WTC11 (cell line): ENCODE measurements at regions not wholly inside any gene's neighbourhood (a gene's known extent, or its start where the extent isn't known, plus 50 kb on each side); places are given as distances from the start of the nearest gene placed in this dataset.

ENCODE experiments used
- ATAC-seq: fragments of 200-7000 bp; cut with Tn5 transposase; 2 replicates; pipeline ENCODE4 v1.10.0; 2021; ENCODE audit warnings: mild to moderate bottlenecking, moderate library complexity
- CTCF ChIA-PET: fragments of 300-600 bp; sonication (Branson Sonifier 250); formaldehyde crosslinking; loops from one replicate; lab custom pipeline; 2021; ENCODE audit warnings: antibody characterized with exemption; lab: Charles Lee
- POLR2A ChIA-PET: fragments of 350-600 bp; sonication (Branson Sonifier 250); formaldehyde crosslinking; loops from one replicate; lab custom pipeline; 2021; ENCODE audit warnings: antibody characterized with exemption; lab: Charles Lee
- DNase-seq: peaks from one replicate; pipeline ENCODE4 v3.0.0; 2021; ENCODE audit warnings: low spot score
- H3K27ac Mint-ChIP-seq: 2 replicates; pipeline ENCODE4 v1.8.0; 2021; ENCODE audit warnings: mixed read lengths
- H3K27me3 Mint-ChIP-seq: 2 replicates; pipeline ENCODE4 v1.8.0; 2021; ENCODE audit warnings: low read depth, mild to moderate bottlenecking, moderate library complexity, mixed read lengths
- H3K36me3 Mint-ChIP-seq: 2 replicates; pipeline ENCODE4 v1.8.0; 2021; ENCODE audit warnings: mixed read lengths
- H3K4me1 Mint-ChIP-seq: 2 replicates; pipeline ENCODE4 v1.8.0; 2022; ENCODE audit warnings: mixed read lengths
- H3K4me3 Mint-ChIP-seq: 2 replicates; pipeline ENCODE4 v1.8.0; 2021; ENCODE audit warnings: mild to moderate bottlenecking, moderate library complexity, mixed read lengths
- H3K9me3 Mint-ChIP-seq: 2 replicates; pipeline ENCODE4 v1.8.0; 2021; ENCODE audit warnings: mixed read lengths
- AR ChIP-seq: fragments of 250-450 bp; sonication (Bioruptor Pico); IDR thresholded peaks from 2 replicates; pipeline ENCODE4 v1.9.0; 2021; ENCODE audit warnings: mild to moderate bottlenecking
- CBFB ChIP-seq: sonication (generic); formaldehyde crosslinking; IDR thresholded peaks from 2 replicates; pipeline ENCODE4 v1.8.1; 2022; ENCODE audit warnings: mild to moderate bottlenecking, low read depth, missing genetic modification reagents
- E2F4 ChIP-seq: sonication (generic); formaldehyde crosslinking; IDR thresholded peaks from 2 replicates; pipeline ENCODE4 v1.8.1; 2022; ENCODE audit warnings: low read depth, mild to moderate bottlenecking, moderate library complexity, missing genetic modification reagents, borderline replicate concordance
- EMX1 ChIP-seq: fragments of 250-450 bp; sonication (Bioruptor Pico); IDR thresholded peaks from 2 replicates; pipeline ENCODE4 v1.8.0; 2021; ENCODE audit warnings: mild to moderate bottlenecking
- GTF2I ChIP-seq: fragments of 250-450 bp; sonication (Bioruptor Pico); conservative IDR thresholded peaks from 2 replicates; pipeline ENCODE4 v1.4.0; 2021; ENCODE audit warnings: mild to moderate bottlenecking
- IRF2 ChIP-seq: sonication (generic); formaldehyde crosslinking; IDR thresholded peaks from 2 replicates; pipeline ENCODE4 v1.8.0; 2022; ENCODE audit warnings: low read depth, missing genetic modification reagents, borderline replicate concordance
- KAT7 ChIP-seq: sonication (generic); formaldehyde crosslinking; IDR thresholded peaks from 2 replicates; pipeline ENCODE4 v1.8.1; 2023; ENCODE audit warnings: missing genetic modification reagents, mild to moderate bottlenecking, borderline replicate concordance
- MAX ChIP-seq: sonication (generic); formaldehyde crosslinking; IDR thresholded peaks from 2 replicates; pipeline ENCODE4 v1.8.0; 2022; ENCODE audit warnings: mild to moderate bottlenecking, missing genetic modification reagents
- NFE2L1 ChIP-seq: sonication (generic); formaldehyde crosslinking; IDR thresholded peaks from 2 replicates; pipeline ENCODE4 v1.8.1; 2023; ENCODE audit warnings: missing genetic modification reagents
- OVOL2 ChIP-seq: fragments of 250-450 bp; sonication (Bioruptor Pico); IDR thresholded peaks from 2 replicates; pipeline ENCODE4 v1.9.0; 2021; ENCODE audit warnings: mild to moderate bottlenecking, borderline replicate concordance
- STAT6 ChIP-seq: sonication (generic); formaldehyde crosslinking; conservative IDR thresholded peaks from 2 replicates; pipeline ENCODE4 v1.8.1; 2023; ENCODE audit warnings: mild to moderate bottlenecking, low read depth, missing genetic modification reagents, moderate library complexity
- TCF7 ChIP-seq: sonication (generic); formaldehyde crosslinking; IDR thresholded peaks from 2 replicates; pipeline ENCODE4 v1.8.0; 2022; ENCODE audit warnings: mild to moderate bottlenecking, low read depth, missing genetic modification reagents, moderate library complexity
- TEAD4 ChIP-seq: sonication (generic); formaldehyde crosslinking; IDR thresholded peaks from 2 replicates; pipeline ENCODE4 v1.8.0; 2022; ENCODE audit warnings: mild to moderate bottlenecking, missing genetic modification reagents
- ZNF671 ChIP-seq: fragments of 250-450 bp; sonication (Bioruptor Pico); IDR thresholded peaks from 2 replicates; pipeline ENCODE4 v1.8.0; 2021; ENCODE audit warnings: mild to moderate bottlenecking
- TF ChIP-seq, protein P1 (sequence below): fragments of 250-450 bp; sonication (Bioruptor Pico); IDR thresholded peaks from 2 replicates; pipeline ENCODE4 v1.8.0; 2021; ENCODE audit warnings: mild to moderate bottlenecking
- TF ChIP-seq, protein P2 (sequence below): fragments of 200-600 bp; IDR thresholded peaks from 2 replicates; pipeline ENCODE4 v1.8.0; 2022; ENCODE audit warnings: antibody characterized with exemption
- TF ChIP-seq, protein P3 (sequence below): sonication (generic); formaldehyde crosslinking; IDR thresholded peaks from 2 replicates; pipeline ENCODE4 v1.8.1; 2023; ENCODE audit warnings: mild to moderate bottlenecking, missing genetic modification reagents
- TF ChIP-seq, protein P4 (sequence below): fragments of 250-450 bp; sonication (Bioruptor Pico); conservative IDR thresholded peaks from 2 replicates; pipeline ENCODE4 v1.9.0; 2021; ENCODE audit warnings: mild to moderate bottlenecking

DNA sequence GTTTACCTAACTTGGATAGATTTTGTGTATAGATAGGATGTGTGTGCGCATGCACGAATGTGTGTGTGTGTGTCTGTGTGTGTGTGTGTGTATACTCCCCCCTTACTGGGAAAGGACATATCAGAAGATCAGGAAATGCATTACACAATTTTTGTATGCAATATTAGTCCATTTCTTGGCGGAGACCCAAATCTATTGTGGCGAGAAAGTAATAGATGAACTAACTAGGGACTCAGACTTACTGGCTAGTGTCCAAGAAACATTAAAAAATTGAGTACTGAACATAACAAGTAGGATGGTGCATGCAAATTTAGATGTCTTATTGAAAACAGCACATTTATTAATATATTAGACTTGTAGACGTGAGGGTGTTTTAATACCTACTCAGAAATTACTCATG lies 1036.5 kb upstream of the FANCL start (continued):
- TF ChIP-seq, protein P1, sequence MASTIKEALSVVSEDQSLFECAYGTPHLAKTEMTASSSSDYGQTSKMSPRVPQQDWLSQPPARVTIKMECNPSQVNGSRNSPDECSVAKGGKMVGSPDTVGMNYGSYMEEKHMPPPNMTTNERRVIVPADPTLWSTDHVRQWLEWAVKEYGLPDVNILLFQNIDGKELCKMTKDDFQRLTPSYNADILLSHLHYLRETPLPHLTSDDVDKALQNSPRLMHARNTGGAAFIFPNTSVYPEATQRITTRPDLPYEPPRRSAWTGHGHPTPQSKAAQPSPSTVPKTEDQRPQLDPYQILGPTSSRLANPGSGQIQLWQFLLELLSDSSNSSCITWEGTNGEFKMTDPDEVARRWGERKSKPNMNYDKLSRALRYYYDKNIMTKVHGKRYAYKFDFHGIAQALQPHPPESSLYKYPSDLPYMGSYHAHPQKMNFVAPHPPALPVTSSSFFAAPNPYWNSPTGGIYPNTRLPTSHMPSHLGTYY (CRISPR knock-in tag), result no peak
- TF ChIP-seq AR (CRISPR knock-in tag) (no peak), EMX1 (CRISPR knock-in tag) (no peak), MAX (CRISPR knock-in tag) (no peak), CBFB (CRISPR knock-in tag) (no peak), E2F4 (CRISPR knock-in tag) (no peak), OVOL2 (CRISPR knock-in tag) (no peak), NFE2L1 (no peak), GTF2I (CRISPR knock-in tag) (no peak), TEAD4 (CRISPR knock-in tag) (no peak)
- TF ChIP-seq, protein P2, sequence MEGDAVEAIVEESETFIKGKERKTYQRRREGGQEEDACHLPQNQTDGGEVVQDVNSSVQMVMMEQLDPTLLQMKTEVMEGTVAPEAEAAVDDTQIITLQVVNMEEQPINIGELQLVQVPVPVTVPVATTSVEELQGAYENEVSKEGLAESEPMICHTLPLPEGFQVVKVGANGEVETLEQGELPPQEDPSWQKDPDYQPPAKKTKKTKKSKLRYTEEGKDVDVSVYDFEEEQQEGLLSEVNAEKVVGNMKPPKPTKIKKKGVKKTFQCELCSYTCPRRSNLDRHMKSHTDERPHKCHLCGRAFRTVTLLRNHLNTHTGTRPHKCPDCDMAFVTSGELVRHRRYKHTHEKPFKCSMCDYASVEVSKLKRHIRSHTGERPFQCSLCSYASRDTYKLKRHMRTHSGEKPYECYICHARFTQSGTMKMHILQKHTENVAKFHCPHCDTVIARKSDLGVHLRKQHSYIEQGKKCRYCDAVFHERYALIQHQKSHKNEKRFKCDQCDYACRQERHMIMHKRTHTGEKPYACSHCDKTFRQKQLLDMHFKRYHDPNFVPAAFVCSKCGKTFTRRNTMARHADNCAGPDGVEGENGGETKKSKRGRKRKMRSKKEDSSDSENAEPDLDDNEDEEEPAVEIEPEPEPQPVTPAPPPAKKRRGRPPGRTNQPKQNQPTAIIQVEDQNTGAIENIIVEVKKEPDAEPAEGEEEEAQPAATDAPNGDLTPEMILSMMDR, result no peak
- TF ChIP-seq, protein P3, sequence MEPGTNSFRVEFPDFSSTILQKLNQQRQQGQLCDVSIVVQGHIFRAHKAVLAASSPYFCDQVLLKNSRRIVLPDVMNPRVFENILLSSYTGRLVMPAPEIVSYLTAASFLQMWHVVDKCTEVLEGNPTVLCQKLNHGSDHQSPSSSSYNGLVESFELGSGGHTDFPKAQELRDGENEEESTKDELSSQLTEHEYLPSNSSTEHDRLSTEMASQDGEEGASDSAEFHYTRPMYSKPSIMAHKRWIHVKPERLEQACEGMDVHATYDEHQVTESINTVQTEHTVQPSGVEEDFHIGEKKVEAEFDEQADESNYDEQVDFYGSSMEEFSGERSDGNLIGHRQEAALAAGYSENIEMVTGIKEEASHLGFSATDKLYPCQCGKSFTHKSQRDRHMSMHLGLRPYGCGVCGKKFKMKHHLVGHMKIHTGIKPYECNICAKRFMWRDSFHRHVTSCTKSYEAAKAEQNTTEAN (CRISPR knock-in tag), result no peak

- ATAC-seq (no peak), DNase-seq (no peak)
- Mint-ChIP-seq H3K4me1 (no peaks in the 10 kb centered on the region), H3K36me3 (no peaks in the 10 kb centered on the region), H3K4me3 (no peak overlapping the region), H3K27me3 (no peaks in the 10 kb centered on the region), H3K27ac (no peak overlapping the region), H3K9me3 (no peaks in the 10 kb centered on the region)
- POLR2A ChIA-PET, result no interaction called here
- CTCF ChIA-PET, result interaction anchor here (1.0 to 1.7 kb wide), 3 partner anchors 10 to 16 kb away, joined by 4 to 13 read pairs (median 12); no protein-coding TSS in a partner anchor
- TF ChIP-seq STAT6 (CRISPR knock-in tag), result no peak
- TF ChIP-seq ZNF671 (CRISPR knock-in tag), result no peak
- TF ChIP-seq, protein P4, sequence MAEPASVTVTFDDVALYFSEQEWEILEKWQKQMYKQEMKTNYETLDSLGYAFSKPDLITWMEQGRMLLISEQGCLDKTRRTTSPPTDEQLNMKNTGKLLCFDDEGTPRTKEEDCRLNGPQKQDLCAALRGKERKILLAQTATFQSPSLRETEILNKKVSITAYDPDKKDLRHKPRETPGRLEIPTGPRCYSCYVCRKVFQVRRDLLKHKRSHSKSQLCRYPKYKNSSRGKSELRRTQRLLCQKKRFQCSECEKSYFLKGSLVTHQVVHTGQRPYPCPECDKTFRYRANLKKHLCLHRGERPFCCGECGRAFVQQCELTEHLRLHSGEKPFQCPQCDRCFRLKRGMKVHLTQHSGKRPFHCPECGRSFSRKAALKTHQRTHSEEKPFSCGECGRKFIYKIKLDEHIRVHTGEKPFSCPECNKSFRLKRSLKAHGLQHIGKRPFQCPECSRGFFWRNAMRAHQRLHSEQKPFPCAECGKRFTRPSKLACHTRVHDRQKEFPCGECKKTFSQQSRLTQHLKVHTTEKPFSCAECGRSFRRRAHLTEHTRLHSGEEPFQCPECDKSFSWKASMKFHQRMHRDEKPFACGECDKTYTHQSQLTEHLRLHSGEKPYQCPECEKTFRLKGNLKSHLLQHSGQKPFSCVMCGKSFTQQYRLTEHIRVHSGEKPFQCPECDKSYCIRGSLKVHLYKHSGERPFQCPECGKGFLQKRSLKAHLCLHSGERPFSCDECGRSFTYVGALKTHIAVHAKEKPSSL (CRISPR knock-in tag), result no peak
- TF ChIP-seq GTF2I (CRISPR knock-in tag), result no peak
- TF ChIP-seq NFE2L1, result no peak
- TF ChIP-seq AR (CRISPR knock-in tag), result no peak
- TF ChIP-seq KAT7 (CRISPR knock-in tag), result no peak
- TF ChIP-seq IRF2 (CRISPR knock-in tag), result no peak
- TF ChIP-seq TCF7, result no peak
Observed at GRCh38 chr2:59276917-59277316, 1035.8 kb upstream of the FANCL start.
